RWPE1 (cell line): ENCODE measurements at regions not wholly inside any gene's neighbourhood (a gene's known extent, or its start where the extent isn't known, plus 50 kb on each side); places are given as distances from the start of the nearest gene placed in this dataset.

Source experiments
- CTCF ChIA-PET: fragments of 350-600 bp; sonication (Branson Sonifier 250); formaldehyde crosslinking; extraction: SDS; loops from one replicate; lab custom pipeline; 2021; lab: Yijun Ruan, JAX
- POLR2A ChIA-PET: fragments of 400-600 bp; formaldehyde crosslinking; extraction: SDS; loops from one replicate; lab custom pipeline; 2020; ENCODE audit warnings: antibody characterized with exemption; ENCODE audit not compliant: low non-redundant PET; lab: Yijun Ruan, JAX
- DNase-seq: peaks from one replicate; pipeline ENCODE4 v3.0.0; 2012; ENCODE audit warnings: low spot score
- H3K27ac ChIP-seq: fragments of 450-650 bp; 2 replicates; pipeline ENCODE4 v1.5.1; 2017
- TF ChIP-seq, protein P1 (sequence below): fragments of 450-650 bp; conservative IDR thresholded peaks from 2 replicates; pipeline ENCODE4 v1.5.1; 2017; ENCODE audit warnings: low read depth, mild to moderate bottlenecking

DNA sequence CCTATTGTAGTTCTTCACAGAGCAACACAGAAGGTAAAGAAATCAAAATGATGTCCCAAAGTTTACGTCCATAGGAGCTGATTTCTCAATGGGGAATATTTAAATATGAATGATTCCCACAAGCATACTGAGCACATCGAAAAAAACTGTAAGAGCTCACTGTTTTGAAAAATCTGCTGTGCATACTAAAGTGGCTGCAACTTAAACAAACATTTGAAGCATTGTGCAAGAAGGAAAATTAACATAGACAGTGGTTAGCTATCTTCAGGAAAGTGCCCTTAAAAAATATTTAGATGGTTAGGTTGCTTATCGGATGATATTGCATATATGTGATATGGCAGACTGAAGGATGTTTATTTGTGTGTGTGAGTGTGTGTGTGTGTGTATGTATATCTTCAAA, 747.6 kb downstream of the RFPL4B start:
- H3K27ac ChIP-seq = no peak overlapping the region
- DNase-seq = no peak
- POLR2A ChIA-PET = no interaction called here
- TF ChIP-seq, protein P1, sequence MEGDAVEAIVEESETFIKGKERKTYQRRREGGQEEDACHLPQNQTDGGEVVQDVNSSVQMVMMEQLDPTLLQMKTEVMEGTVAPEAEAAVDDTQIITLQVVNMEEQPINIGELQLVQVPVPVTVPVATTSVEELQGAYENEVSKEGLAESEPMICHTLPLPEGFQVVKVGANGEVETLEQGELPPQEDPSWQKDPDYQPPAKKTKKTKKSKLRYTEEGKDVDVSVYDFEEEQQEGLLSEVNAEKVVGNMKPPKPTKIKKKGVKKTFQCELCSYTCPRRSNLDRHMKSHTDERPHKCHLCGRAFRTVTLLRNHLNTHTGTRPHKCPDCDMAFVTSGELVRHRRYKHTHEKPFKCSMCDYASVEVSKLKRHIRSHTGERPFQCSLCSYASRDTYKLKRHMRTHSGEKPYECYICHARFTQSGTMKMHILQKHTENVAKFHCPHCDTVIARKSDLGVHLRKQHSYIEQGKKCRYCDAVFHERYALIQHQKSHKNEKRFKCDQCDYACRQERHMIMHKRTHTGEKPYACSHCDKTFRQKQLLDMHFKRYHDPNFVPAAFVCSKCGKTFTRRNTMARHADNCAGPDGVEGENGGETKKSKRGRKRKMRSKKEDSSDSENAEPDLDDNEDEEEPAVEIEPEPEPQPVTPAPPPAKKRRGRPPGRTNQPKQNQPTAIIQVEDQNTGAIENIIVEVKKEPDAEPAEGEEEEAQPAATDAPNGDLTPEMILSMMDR = no peak
- CTCF ChIA-PET = interaction anchor here (0.6 kb wide), 1 partner anchor 932 kb away, joined by 3 read pairs; no protein-coding TSS in a partner anchor

DNA sequence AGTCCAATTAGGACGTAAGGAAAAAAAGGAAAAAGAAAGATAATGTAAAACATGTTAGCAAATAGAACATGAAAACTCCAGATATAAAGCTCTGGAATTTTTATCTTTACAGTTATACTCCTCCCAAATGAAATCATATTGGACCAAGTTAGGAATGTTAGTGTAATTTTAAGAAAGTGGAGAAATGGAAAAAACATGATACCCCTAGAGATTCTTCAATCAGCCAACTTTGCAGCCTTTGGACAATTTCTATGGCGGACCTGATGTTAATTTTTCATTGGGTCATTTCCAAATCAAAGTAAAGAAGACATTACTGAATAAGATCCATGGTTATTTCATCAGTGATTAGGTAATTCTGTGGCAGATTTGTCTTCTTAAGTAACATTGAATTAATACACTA, 748.7 kb downstream of the RFPL4B start:
- POLR2A ChIA-PET = no interaction called here
- TF ChIP-seq, protein P1 = no peak

DNA sequence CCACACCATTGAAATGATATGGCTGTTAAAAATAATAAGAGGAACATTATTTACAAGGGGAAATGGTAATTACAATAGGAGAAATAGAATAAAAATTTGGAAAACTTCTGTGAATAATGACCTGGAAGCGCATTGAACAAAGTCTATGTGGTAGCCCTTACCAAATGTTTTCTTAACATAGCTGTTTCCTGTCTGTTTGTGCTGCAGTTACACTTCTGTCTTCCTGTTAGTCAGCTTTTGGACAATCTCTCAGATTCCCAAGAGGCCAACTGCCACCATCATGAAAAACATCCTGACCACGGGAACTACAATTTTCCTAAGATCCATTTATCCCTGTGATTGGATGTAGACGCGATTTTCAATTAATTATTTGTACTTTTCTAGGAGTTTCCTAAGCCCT, 754.4 kb upstream of the MARCKS start:
- TF ChIP-seq, protein P1 = no peak
- ChIA-PET CTCF (no interaction called here), POLR2A (no interaction called here)
- no peak for DNase-seq
- no peak overlapping the region for H3K27ac ChIP-seq

More for the DNA sequence above, 748.7 kb downstream of the RFPL4B start:
- no peak for DNase-seq
- H3K27ac ChIP-seq = no peak overlapping the region
- CTCF ChIA-PET = interaction anchor here (0.6 to 0.7 kb wide), 3 partner anchors 49 to 219 kb away, joined by 3 to 4 read pairs (median 3); no protein-coding TSS in a partner anchor

DNA sequence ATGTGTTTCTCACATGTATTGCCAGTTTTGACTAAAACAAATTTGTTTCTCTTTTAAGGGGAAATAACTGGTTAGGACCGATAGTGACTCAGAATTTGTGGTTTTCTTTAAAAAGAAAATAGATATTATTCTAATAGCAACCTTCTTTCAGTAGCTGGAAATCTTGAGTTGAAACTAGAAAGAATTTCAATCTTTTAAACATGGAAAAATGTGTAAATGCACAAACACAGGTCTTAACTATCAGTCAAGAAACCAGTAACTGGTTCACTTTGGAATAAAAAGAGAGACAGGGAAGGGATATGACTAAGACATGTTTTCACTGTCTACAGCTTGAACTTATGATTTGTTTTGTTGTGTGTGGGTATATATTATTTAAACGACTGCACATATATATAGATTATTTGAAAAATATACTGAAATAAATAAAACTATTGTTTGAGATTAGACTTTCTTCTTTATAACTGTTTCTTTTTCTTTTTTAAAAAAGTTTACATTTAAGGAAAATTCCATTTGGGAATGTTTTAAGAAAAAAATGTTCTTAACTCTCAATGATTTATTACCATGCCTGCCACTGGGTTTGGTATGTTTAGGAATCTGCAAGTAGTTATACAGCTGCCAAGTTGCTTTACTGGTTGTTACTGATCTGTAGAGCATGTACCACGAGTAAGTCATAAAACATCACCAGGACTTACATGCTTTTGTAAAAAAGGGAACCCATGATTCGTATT, 753.3 kb upstream of the MARCKS start:
- TF ChIP-seq, protein P1 = no peak
- POLR2A ChIA-PET = no interaction called here
- CTCF ChIA-PET = interaction anchor here (0.6 to 0.7 kb wide), 2 partner anchors 327 to 505 kb away, joined by 3 to 4 read pairs; no protein-coding TSS in a partner anchor
- DNase-seq = no peak
- H3K27ac ChIP-seq = no peak overlapping the region

DNA sequence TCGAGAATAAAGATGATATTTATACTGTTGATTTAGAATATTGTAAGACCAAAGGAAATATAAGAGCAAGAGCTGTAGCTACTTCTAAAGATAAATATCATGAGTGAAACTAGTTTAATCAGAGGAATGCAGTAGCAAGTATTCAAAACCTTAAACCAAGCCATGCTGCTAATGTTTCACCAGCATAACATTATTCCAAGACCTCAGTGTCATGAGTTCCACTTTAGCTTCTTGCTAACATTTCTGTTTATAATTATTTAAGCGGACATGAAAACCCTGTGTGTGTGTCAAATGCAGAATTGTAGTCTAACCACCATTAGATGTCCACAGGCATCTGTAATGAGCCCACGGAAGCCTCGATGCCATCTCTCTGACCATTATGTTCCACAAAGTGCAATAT, 752.6 kb upstream of the MARCKS start:
- no peak overlapping the region for H3K27ac ChIP-seq
- ChIA-PET POLR2A (no interaction called here), CTCF (interaction anchor here (0.6 kb wide), 1 partner anchor 326 kb away, joined by 4 read pairs; no protein-coding TSS in a partner anchor)
- DNase-seq = no peak
- TF ChIP-seq, protein P1 = no peak

DNA sequence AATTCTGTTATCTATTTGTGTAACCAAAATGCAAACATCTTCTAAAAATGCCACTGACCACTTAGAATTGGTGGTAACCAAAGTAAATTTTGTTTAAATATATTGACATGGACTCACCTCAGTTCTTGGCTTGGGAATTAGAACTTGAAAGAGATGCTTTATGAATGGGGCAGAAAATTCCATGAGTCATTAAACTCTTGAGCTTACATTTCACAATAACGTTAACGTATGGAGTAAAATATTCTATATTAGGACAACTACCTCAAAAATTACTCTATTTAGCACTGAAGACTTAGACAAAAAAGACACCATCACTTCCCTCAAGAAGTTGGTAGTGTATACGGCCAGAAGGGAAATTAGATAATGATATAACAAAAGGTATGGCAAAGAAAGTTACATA, 752.2 kb upstream of the MARCKS start:
- ChIA-PET POLR2A (no interaction called here), CTCF (no interaction called here)
- no peak for DNase-seq
- no peak overlapping the region for H3K27ac ChIP-seq
- TF ChIP-seq, protein P1 = no peak
